ENCODE measurements at regions not wholly inside any gene's neighbourhood (a gene's known extent, or its start where the extent isn't known, plus 50 kb on each side); places are given as distances from the start of the nearest gene placed in this dataset.

DNA sequence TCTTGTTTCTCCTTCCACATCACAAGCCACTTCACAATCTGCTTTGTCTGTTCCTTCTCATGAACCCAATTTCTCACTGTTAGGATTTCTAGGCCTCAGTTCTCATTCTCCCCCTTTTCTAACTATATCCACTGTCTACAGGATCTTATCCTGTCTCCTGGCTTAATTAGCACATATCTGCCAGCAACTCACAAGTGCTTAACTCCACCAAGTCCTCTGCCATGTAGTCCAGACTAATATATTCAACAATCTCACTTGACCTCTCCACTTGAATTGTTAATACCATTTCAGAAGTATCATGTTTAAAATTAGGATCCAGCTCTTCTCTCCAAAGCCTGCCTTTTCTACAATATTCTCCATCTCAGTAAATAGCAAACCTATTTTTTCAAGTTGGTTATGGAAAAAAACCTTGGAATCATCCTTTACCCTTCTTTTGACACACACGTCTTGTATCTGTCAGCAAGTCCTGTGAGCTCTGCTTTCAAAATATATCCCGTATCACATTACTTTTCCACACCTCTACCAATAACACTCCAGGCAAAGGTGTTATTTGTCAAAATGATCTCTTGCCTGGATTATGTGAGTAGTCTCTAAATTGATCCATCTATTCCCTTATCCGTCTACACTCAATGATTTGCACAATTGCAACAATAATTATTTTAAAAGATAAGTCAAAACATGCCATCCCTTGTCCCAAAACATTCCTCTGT is 127.2 kb upstream of the SLIT2 start:
- TF ChIP-seq, protein P1, sequence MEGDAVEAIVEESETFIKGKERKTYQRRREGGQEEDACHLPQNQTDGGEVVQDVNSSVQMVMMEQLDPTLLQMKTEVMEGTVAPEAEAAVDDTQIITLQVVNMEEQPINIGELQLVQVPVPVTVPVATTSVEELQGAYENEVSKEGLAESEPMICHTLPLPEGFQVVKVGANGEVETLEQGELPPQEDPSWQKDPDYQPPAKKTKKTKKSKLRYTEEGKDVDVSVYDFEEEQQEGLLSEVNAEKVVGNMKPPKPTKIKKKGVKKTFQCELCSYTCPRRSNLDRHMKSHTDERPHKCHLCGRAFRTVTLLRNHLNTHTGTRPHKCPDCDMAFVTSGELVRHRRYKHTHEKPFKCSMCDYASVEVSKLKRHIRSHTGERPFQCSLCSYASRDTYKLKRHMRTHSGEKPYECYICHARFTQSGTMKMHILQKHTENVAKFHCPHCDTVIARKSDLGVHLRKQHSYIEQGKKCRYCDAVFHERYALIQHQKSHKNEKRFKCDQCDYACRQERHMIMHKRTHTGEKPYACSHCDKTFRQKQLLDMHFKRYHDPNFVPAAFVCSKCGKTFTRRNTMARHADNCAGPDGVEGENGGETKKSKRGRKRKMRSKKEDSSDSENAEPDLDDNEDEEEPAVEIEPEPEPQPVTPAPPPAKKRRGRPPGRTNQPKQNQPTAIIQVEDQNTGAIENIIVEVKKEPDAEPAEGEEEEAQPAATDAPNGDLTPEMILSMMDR (IDR thresholded peaks at IDR 0.05), result no peak
- TF ChIP-seq POLR2A (IDR thresholded peaks at IDR 0.05), result no peak
